SK-N-SH treated with all-trans-retinoic acid at 6 μM for 48 hours (cell line): ENCODE measurements at regions not wholly inside any gene's neighbourhood (a gene's known extent, or its start where the extent isn't known, plus 50 kb on each side); places are given as distances from the start of the nearest gene placed in this dataset.

Experiments
- ATAC-seq: fragments of 200-7000 bp; cut with Tn5 transposase; 3 replicates; pipeline ENCODE4 v1.9.1; 2020; ENCODE audit warnings: mild to moderate bottlenecking, moderate library complexity
- ARNTL ChIP-seq: fragments of 450-650 bp; formaldehyde crosslinking; IDR thresholded peaks from 2 replicates; pipeline ENCODE4 v1.5.0; 2020; ENCODE audit warnings: low read depth, mild to moderate bottlenecking, moderate library complexity, borderline replicate concordance
- BACH2 ChIP-seq: fragments of 250-450 bp; sonication (Bioruptor Pico); IDR thresholded peaks from 2 replicates; pipeline ENCODE4 v1.9.0; 2021; ENCODE audit warnings: mild to moderate bottlenecking, borderline replicate concordance
- CREB5 ChIP-seq: fragments of 250-450 bp; sonication (Bioruptor Pico); IDR thresholded peaks from 2 replicates; pipeline ENCODE4 v1.5.1; 2020; ENCODE audit warnings: low read depth, mild to moderate bottlenecking, moderate library complexity
- CSDC2 ChIP-seq: fragments of 250-450 bp; sonication (Bioruptor Pico); IDR thresholded peaks from 2 replicates; pipeline ENCODE4 v1.5.0; 2020; ENCODE audit warnings: mild to moderate bottlenecking, moderate library complexity
- CSRNP3 ChIP-seq: fragments of 250-450 bp; sonication (Bioruptor Pico); IDR thresholded peaks from 2 replicates; pipeline ENCODE4 v1.5.1; 2021; ENCODE audit warnings: mild to moderate bottlenecking, moderate library complexity
- ESRRG ChIP-seq: fragments of 250-450 bp; sonication (Bioruptor Pico); IDR thresholded peaks from 2 replicates; pipeline ENCODE4 v1.6.1; 2021; ENCODE audit warnings: mild to moderate bottlenecking
- GLIS3 ChIP-seq: fragments of 250-450 bp; sonication (Bioruptor Pico); IDR thresholded peaks from 2 replicates; pipeline ENCODE4 v1.5.0; 2020; ENCODE audit warnings: mild to moderate bottlenecking, moderate library complexity
- ISL1 ChIP-seq: fragments of 250-450 bp; sonication (Bioruptor Pico); IDR thresholded peaks from 2 replicates; pipeline ENCODE4 v2.1.2; 2022; ENCODE audit warnings: mild to moderate bottlenecking, moderate library complexity
- OSR1 ChIP-seq: fragments of 250-450 bp; sonication (Bioruptor Pico); IDR thresholded peaks from 2 replicates; pipeline ENCODE4 v1.8.0; 2022; ENCODE audit warnings: moderate library complexity, mild to moderate bottlenecking, inconsistent platforms
- PATZ1 ChIP-seq: fragments of 250-450 bp; sonication (Bioruptor Pico); IDR thresholded peaks from 2 replicates; pipeline ENCODE4 v1.8.0; 2020; ENCODE audit warnings: mild to moderate bottlenecking, moderate library complexity, borderline replicate concordance
- POU6F1 ChIP-seq: fragments of 250-450 bp; sonication (Bioruptor Pico); IDR thresholded peaks from 2 replicates; pipeline ENCODE4 v1.8.0; 2021; ENCODE audit warnings: low read depth, mild to moderate bottlenecking, moderate library complexity, borderline replicate concordance
- PPARA ChIP-seq: fragments of 250-450 bp; sonication (Bioruptor Pico); IDR thresholded peaks from 2 replicates; pipeline ENCODE4 v1.5.0; 2020; ENCODE audit warnings: mild to moderate bottlenecking, borderline replicate concordance
- RARB ChIP-seq: fragments of 250-450 bp; sonication (Bioruptor Pico); IDR thresholded peaks from 2 replicates; pipeline ENCODE4 v1.8.0; 2021; ENCODE audit warnings: mild to moderate bottlenecking, moderate library complexity
- SNAI2 ChIP-seq: fragments of 250-450 bp; sonication (Bioruptor Pico); IDR thresholded peaks from 2 replicates; pipeline ENCODE4 v1.5.0; 2020; ENCODE audit warnings: mild to moderate bottlenecking, moderate library complexity
- TCF4 ChIP-seq: fragments of 250-450 bp; sonication (Bioruptor Pico); IDR thresholded peaks from 2 replicates; pipeline ENCODE4 v1.8.0; 2021; ENCODE audit warnings: mild to moderate bottlenecking, moderate library complexity, borderline replicate concordance
- TOX ChIP-seq: fragments of 250-450 bp; sonication (Bioruptor Pico); IDR thresholded peaks from 2 replicates; pipeline ENCODE4 v1.8.0; 2021; ENCODE audit warnings: mild to moderate bottlenecking, moderate library complexity, borderline replicate concordance
- TSHZ2 ChIP-seq: fragments of 250-450 bp; sonication (Bioruptor Pico); IDR thresholded peaks from 2 replicates; pipeline ENCODE4 v1.5.0; 2020; ENCODE audit warnings: mild to moderate bottlenecking, moderate library complexity
- ZFP3 ChIP-seq: fragments of 250-450 bp; sonication (Bioruptor Pico); IDR thresholded peaks from 2 replicates; pipeline ENCODE4 v1.5.0; 2020; ENCODE audit warnings: mild to moderate bottlenecking, moderate library complexity
- ZFP30 ChIP-seq: fragments of 450-650 bp; formaldehyde crosslinking; IDR thresholded peaks from 2 replicates; pipeline ENCODE4 v1.5.0; 2022; ENCODE audit warnings: mild to moderate bottlenecking, moderate library complexity
- ZNF565 ChIP-seq: fragments of 450-650 bp; formaldehyde crosslinking; conservative IDR thresholded peaks from 2 replicates; pipeline ENCODE4 v1.5.0; 2020; ENCODE audit warnings: low read depth, mild to moderate bottlenecking, moderate library complexity
- ZNF70 ChIP-seq: fragments of 450-650 bp; formaldehyde crosslinking; IDR thresholded peaks from 2 replicates; pipeline ENCODE4 v1.5.0; 2020; ENCODE audit warnings: mild to moderate bottlenecking, moderate library complexity
- ZNF8 ChIP-seq: fragments of 450-650 bp; formaldehyde crosslinking; IDR thresholded peaks from 2 replicates; pipeline ENCODE4 v1.5.0; 2020; ENCODE audit warnings: mild to moderate bottlenecking, moderate library complexity

- TF ChIP-seq BACH2, result no peak
- ATAC-seq, result no peak
These were observed 408.8 kb upstream of the IRX1 start for GRCh38 chr5:3186736-3187405.

- no peak for TF ChIP-seq ZFP3 (CRISPR knock-in tag)
- no peak for TF ChIP-seq TOX (CRISPR knock-in tag)
- no peak for TF ChIP-seq ZFP30 (CRISPR knock-in tag)
- TF ChIP-seq, all 23 proteins: peak for 0
- no peak for ATAC-seq
These were observed 409.5 kb upstream of the IRX1 start for GRCh38 chr5:3186156-3186555.

- no peak for ATAC-seq
- no peak for TF ChIP-seq POU6F1 (CRISPR knock-in tag)
- TF ChIP-seq RARB (CRISPR knock-in tag), result no peak
- no peak for TF ChIP-seq ISL1 (CRISPR knock-in tag)
- TF ChIP-seq SNAI2, result no peak
- no peak for TF ChIP-seq TSHZ2 (CRISPR knock-in tag)
- no peak for TF ChIP-seq ESRRG (CRISPR knock-in tag)
- no peak for TF ChIP-seq ZNF8
- no peak for TF ChIP-seq GLIS3 (CRISPR knock-in tag)
- no peak for TF ChIP-seq ARNTL
- no peak for TF ChIP-seq OSR1
- TF ChIP-seq PPARA (CRISPR knock-in tag), result no peak
- TF ChIP-seq BACH2, result no peak
- TF ChIP-seq ZNF565 (CRISPR knock-in tag), result no peak
- no peak for TF ChIP-seq CSDC2 (CRISPR knock-in tag)
- no peak for TF ChIP-seq TOX (CRISPR knock-in tag)
- no peak for TF ChIP-seq TCF4 (CRISPR knock-in tag)
- TF ChIP-seq PATZ1 (CRISPR knock-in tag), result no peak
- TF ChIP-seq ZNF70 (CRISPR knock-in tag), result no peak
- TF ChIP-seq CREB5 (CRISPR knock-in tag), result no peak
These were observed 410.1 kb upstream of the IRX1 start for GRCh38 chr5:3185488-3185887.

GRCh38 chr5:3182133-3182876, 413.3 kb upstream of the IRX1 start:
- ATAC-seq, result no peak
- TF ChIP-seq CSRNP3 (no peak), ZNF8 (no peak), PATZ1 (CRISPR knock-in tag) (no peak), TSHZ2 (CRISPR knock-in tag) (no peak), PPARA (CRISPR knock-in tag) (no peak)
